GM19239 (cell line): ENCODE measurements at regions not wholly inside any gene's neighbourhood (a gene's known extent, or its start where the extent isn't known, plus 50 kb on each side); places are given as distances from the start of the nearest gene placed in this dataset.

Source experiments
- DNase-seq: peaks from one replicate; pipeline ENCODE4 v3.0.0; 2011; ENCODE audit warnings: low spot score; ENCODE audit not compliant: insufficient read length
- FAIRE-seq: peaks from 2 replicates; lab custom pipeline; 2011; peaks lifted over from hg19 to GRCh38; lab: Jason Lieb, UNC

GRCh38 chr15:93523481-93523880, 434.5 kb upstream of the RGMA start:
- FAIRE-seq (no peak), DNase-seq (no peak)

- no peak for DNase-seq
- no peak for FAIRE-seq
Observed at GRCh38 chr15:93520206-93520605, 431.2 kb upstream of the RGMA start.

- FAIRE-seq = no peak
Observed at GRCh38 chr15:93519599-93519998, 430.6 kb upstream of the RGMA start.

GRCh38 chr15:93517176-93517575, 428.2 kb upstream of the RGMA start:
- no peak for DNase-seq
- FAIRE-seq = no peak

More at GRCh38 chr15:93519599-93519998, 430.6 kb upstream of the RGMA start:
- DNase-seq = no peak

- FAIRE-seq = no peak
- DNase-seq = no peak
Observed at GRCh38 chr15:93515256-93516051, 426.4 kb upstream of the RGMA start.

GRCh38 chr15:93506646-93507045, 417.6 kb upstream of the RGMA start:
- FAIRE-seq = no peak
- no peak for DNase-seq

- DNase-seq = no peak
- no peak for FAIRE-seq
Observed at GRCh38 chr15:93505506-93505905, 416.5 kb upstream of the RGMA start.

- no peak for FAIRE-seq
Observed at GRCh38 chr15:93501946-93502345, 412.9 kb upstream of the RGMA start.

GRCh38 chr15:93500155-93500554, 411.1 kb upstream of the RGMA start:
- DNase-seq = no peak
- no peak for FAIRE-seq

More at GRCh38 chr15:93501946-93502345, 412.9 kb upstream of the RGMA start:
- DNase-seq = no peak

- FAIRE-seq (no peak), DNase-seq (no peak)
Observed at GRCh38 chr15:93497291-93497690, 408.3 kb upstream of the RGMA start.

- FAIRE-seq (no peak), DNase-seq (no peak)
Observed at GRCh38 chr15:93496888-93497287, 407.9 kb upstream of the RGMA start.

GRCh38 chr15:93495799-93496637, 407.0 kb upstream of the RGMA start:
- DNase-seq (no peak), FAIRE-seq (no peak)

- FAIRE-seq (no peak), DNase-seq (no peak)
Observed at GRCh38 chr15:93493172-93493571, 404.2 kb upstream of the RGMA start.

GRCh38 chr15:93491291-93491690, 402.3 kb upstream of the RGMA start:
- FAIRE-seq (no peak), DNase-seq (no peak)

- FAIRE-seq (no peak), DNase-seq (no peak)
Observed at GRCh38 chr15:93488296-93488713, 399.3 kb upstream of the RGMA start.

- DNase-seq = no peak
- no peak for FAIRE-seq
Observed at GRCh38 chr15:93486407-93487117, 397.6 kb upstream of the RGMA start.

- DNase-seq (no peak), FAIRE-seq (no peak)
Observed at GRCh38 chr15:93485438-93486327, 396.7 kb upstream of the RGMA start.

- no peak for FAIRE-seq
- no peak for DNase-seq
Observed at GRCh38 chr15:93483923-93484322, 394.9 kb upstream of the RGMA start.

GRCh38 chr15:93482731-93483130, 393.7 kb upstream of the RGMA start:
- FAIRE-seq = no peak
- no peak for DNase-seq

- FAIRE-seq (no peak), DNase-seq (no peak)
Observed at GRCh38 chr15:93479715-93480114, 390.7 kb upstream of the RGMA start.
